ENCODE measurements at regions not wholly inside any gene's neighbourhood (a gene's known extent, or its start where the extent isn't known, plus 50 kb on each side); places are given as distances from the start of the nearest gene placed in this dataset.

DNA sequence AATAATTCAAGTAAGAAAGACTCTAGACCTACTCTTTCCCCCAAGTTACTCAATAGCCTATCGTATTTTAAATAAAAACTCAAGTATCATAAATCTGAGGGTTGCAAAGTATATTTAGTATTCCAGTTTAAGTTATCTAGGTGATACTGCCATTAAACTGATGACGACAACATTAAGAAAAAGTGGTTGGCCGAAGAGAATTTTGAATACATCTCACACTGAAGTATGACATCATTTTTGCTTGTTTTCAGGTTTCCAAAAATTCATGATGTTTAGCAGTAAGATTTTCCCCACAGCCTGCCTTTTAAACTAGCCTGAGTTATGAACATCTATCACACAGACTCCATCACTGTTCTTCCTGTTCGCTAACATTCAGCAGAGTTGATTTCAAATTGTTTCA lies 102.1 kb upstream of the RAB27B start:
- Histone ChIP-seq H3K4me2 (ENCODE audit: insufficient read depth in 1 of 2, low read depth in 2 of 2, low read length in 2 of 2) (no peak overlapping the region), H3K9ac (replicated peaks in 1 of 4; ENCODE audit: extremely low read depth in 1 of 4, low read depth in 3 of 4, low read length in 3 of 4) (no peak overlapping the region), H4K91ac (replicated peaks; ENCODE audit: insufficient read length, low read length) (no peak overlapping the region), H3K27ac (ENCODE audit: low read depth, low read length) (no peak overlapping the region), H3K4me3 (ENCODE audit: extremely low read depth in 1 of 4, insufficient read depth in 2 of 4, low read depth in 3 of 4, low read length in 4 of 4) (no peak overlapping the region), H3K4me1 (replicated peaks in 1 of 4; ENCODE audit: control insufficient read depth in 3 of 4, insufficient read depth in 4 of 4, low read length in 3 of 4) (no peaks in the 10 kb centered on the region), H3K9me3 (ENCODE audit: insufficient read depth in 2 of 2, low read depth in 1 of 2, low read length in 1 of 2) (no peaks in the 10 kb centered on the region), H3K79me1 (ENCODE audit: low read depth, low read length) (no peaks in the 10 kb centered on the region), H4K8ac (ENCODE audit: extremely low read depth, insufficient read depth, low read length) (no peak overlapping the region), H2AFZ (ENCODE audit: low read length) (no peak overlapping the region), H3K23ac (ENCODE audit: insufficient read length) (no peak overlapping the region), H4K5ac (ENCODE audit: insufficient read length, low read depth, low read length) (no peak overlapping the region), H3K23me2 (ENCODE audit: low read depth, low read length) (no peaks in the 10 kb centered on the region), H2BK5ac (ENCODE audit: low read depth, low read length) (no peak overlapping the region), H2BK15ac (ENCODE audit: low read length) (no peak overlapping the region), H3K36me3 (ENCODE audit: control insufficient read depth in 2 of 4, insufficient read depth in 4 of 4, low read length in 3 of 4) (no peaks in the 10 kb centered on the region), H3K79me2 (ENCODE audit: control insufficient read depth in 1 of 2, insufficient read depth in 2 of 2, low read length in 2 of 2) (no peaks in the 10 kb centered on the region), H4K20me1 (replicated peaks in 1 of 2; ENCODE audit: control insufficient read depth in 1 of 2, insufficient read depth in 2 of 2, low read length in 2 of 2) (no peaks in the 10 kb centered on the region), H3K56ac (replicated peaks; ENCODE audit: insufficient read length, low read depth, low read length) (no peak overlapping the region), H3K27me3 (replicated peaks in 1 of 4; ENCODE audit: control insufficient read depth in 3 of 4, extremely low read depth in 1 of 4, insufficient read depth in 3 of 4, low read length in 3 of 4) (no peaks in the 10 kb centered on the region), H2BK12ac (ENCODE audit: low read depth, low read length) (no peak overlapping the region), H3K4ac (replicated peaks; ENCODE audit: insufficient read length, low read depth, low read length) (no peak overlapping the region), H3K18ac (ENCODE audit: extremely low read depth, low read length) (no peak overlapping the region), H2BK120ac (replicated peaks; ENCODE audit: low read depth, low read length) (no peak overlapping the region), H3K14ac (ENCODE audit: insufficient read length) (no peak overlapping the region), H2BK20ac (ENCODE audit: low read length) (no peak overlapping the region), H2AK5ac (ENCODE audit: low read depth, low read length) (no peak overlapping the region)
- FAIRE-seq (no peak), DNase-seq (ENCODE audit: low read depth in 1 of 2, low spot score in 2 of 2) (no peak)
- ChIA-PET POLR2A (ENCODE audit: partially characterized antibody) (no interaction called here), CTCF (ENCODE audit: partially characterized antibody) (no interaction called here)
- TF ChIP-seq, protein P1, sequence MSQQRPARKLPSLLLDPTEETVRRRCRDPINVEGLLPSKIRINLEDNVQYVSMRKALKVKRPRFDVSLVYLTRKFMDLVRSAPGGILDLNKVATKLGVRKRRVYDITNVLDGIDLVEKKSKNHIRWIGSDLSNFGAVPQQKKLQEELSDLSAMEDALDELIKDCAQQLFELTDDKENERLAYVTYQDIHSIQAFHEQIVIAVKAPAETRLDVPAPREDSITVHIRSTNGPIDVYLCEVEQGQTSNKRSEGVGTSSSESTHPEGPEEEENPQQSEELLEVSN (IDR thresholded peaks at IDR 0.05): no peak
- TF ChIP-seq CHD2 (IDR thresholded peaks at IDR 0.05; ENCODE audit: low read length): no peak
- no peak for TF ChIP-seq HDAC2 (IDR thresholded peaks at IDR 0.05; ENCODE audit: borderline replicate concordance in 1 of 2, low read depth in 2 of 2, low read length in 2 of 2)
- no peak for TF ChIP-seq POU5F1 (IDR thresholded peaks at IDR 0.05; ENCODE audit: low read depth, low read length)
- TF ChIP-seq RNF2 (IDR thresholded peaks at IDR 0.05; ENCODE audit: borderline replicate concordance, low read depth, low read length, missing control alignments, poor library complexity, severe bottlenecking): no peak
- no peak for TF ChIP-seq KDM4A (IDR thresholded peaks at IDR 0.05; ENCODE audit: low read depth, low read length, severe bottlenecking)
- 84% methylated on average over 4 of the region's 4 CpGs; no CpG with 5 or more reads in 1 of the 2 experiments for WGBS, 2 experiments (ENCODE audit: extremely low coverage in 1 of 2, insufficient coverage in 1 of 2, insufficient read length in 1 of 2, insufficient replicate concordance in 2 of 2, low coverage in 1 of 2, low lambda C conversion rate in 2 of 2, missing lambda C conversion rate in 1 of 2)

Data from H1 (cell line).